ENCODE measurements at regions not wholly inside any gene's neighbourhood (a gene's known extent, or its start where the extent isn't known, plus 50 kb on each side); places are given as distances from the start of the nearest gene placed in this dataset.

- CTCF ChIA-PET = no interaction called here
- H3K9me3 ChIP-seq = no peaks in the 10 kb centered on the region
- H3K4me3 ChIP-seq = no peak overlapping the region
- whole genome bisulfite sequencing (ENCODE audit: missing lambda C conversion rate) = 49% methylated on average over 3 of the region's 3 CpGs
- POLR2A ChIA-PET = no interaction called here
- H3K27ac ChIP-seq = no peak overlapping the region
- ATAC-seq (no peak), FAIRE-seq (no peak), DNase-seq (ENCODE audit: low read depth in 1 of 2, low spot score in 1 of 2) (no peak)
- H3K4me2 ChIP-seq = no peak overlapping the region
- peaks cover 5% of the 10 kb centered on the region; the same call in 1 of the 3 replicates for H3K4me1 ChIP-seq
- TF ChIP-seq RAD21 (conservative IDR thresholded peaks at IDR 0.05 in 1 of 2, IDR thresholded peaks at IDR 0.05 in 1 of 2) = no peak
- no peak for TF ChIP-seq FOXS1 (CRISPR knock-in tag; IDR thresholded peaks at IDR 0.05)
- TF ChIP-seq SMC3 (IDR thresholded peaks at IDR 0.05) = no peak
- no peak for TF ChIP-seq EP300 (IDR thresholded peaks at IDR 0.05)
Measured at GRCh38 chr17:53141280-53141679, 681.4 kb upstream of the KIF2B start.

- Histone ChIP-seq H3K9me3 (no peaks in the 10 kb centered on the region), H3K4me1 (peaks cover 3% of the 10 kb centered on the region; the same call in 1 of the 3 replicates), H3K4me3 (no peak overlapping the region), H3K27ac (no peak overlapping the region), H3K4me2 (no peak overlapping the region)
- DNase-seq (ENCODE audit: low read depth in 1 of 2, low spot score in 1 of 2) = no peak
- ChIA-PET CTCF (no interaction called here), POLR2A (no interaction called here)
- ATAC-seq = no peak
- TF ChIP-seq RNF2 (IDR thresholded peaks at IDR 0.05; ENCODE audit: borderline replicate concordance, low read depth) (no peak), ZFP36 (IDR thresholded peaks at IDR 0.05; ENCODE audit: borderline replicate concordance, partially characterized antibody) (no peak)
- FAIRE-seq = no peak
Measured at GRCh38 chr17:53137869-53138268, 684.9 kb upstream of the KIF2B start.

- DNase-seq (ENCODE audit: low read depth in 1 of 2, low spot score in 1 of 2) (no peak), FAIRE-seq (no peak), ATAC-seq (no peak)
- H3K9me3 ChIP-seq = no peaks in the 10 kb centered on the region
- no peaks in the 10 kb centered on the region for H3K4me1 ChIP-seq
- POLR2A ChIA-PET = no interaction called here
- CTCF ChIA-PET = no interaction called here
- WGBS (ENCODE audit: missing lambda C conversion rate) = 8% methylated on average over 3 of the region's 3 CpGs
- H3K4me2 ChIP-seq = no peak overlapping the region
- H3K4me3 ChIP-seq = no peak overlapping the region
- H3K27ac ChIP-seq = no peak overlapping the region
- no peak for TF ChIP-seq ATOH8 (CRISPR knock-in tag; IDR thresholded peaks at IDR 0.05; ENCODE audit: low read depth)
- TF ChIP-seq BCL3 (IDR thresholded peaks at IDR 0.05) = no peak
- TF ChIP-seq HOXA7 (CRISPR knock-in tag; IDR thresholded peaks at IDR 0.05) = no peak
Measured at GRCh38 chr17:53135969-53136368, 686.8 kb upstream of the KIF2B start.

- no peak overlapping the region for H3K4me2 ChIP-seq
- WGBS (ENCODE audit: missing lambda C conversion rate) = 4% methylated on average over 5 of the region's 5 CpGs
- no peak for FAIRE-seq
- ChIA-PET POLR2A (no interaction called here), CTCF (no interaction called here)
- H3K27ac ChIP-seq = no peak overlapping the region
- TF ChIP-seq RCOR1 (IDR thresholded peaks at IDR 0.05; ENCODE audit: low read depth, low read length) (no peak), ESRRA (IDR thresholded peaks at IDR 0.05; ENCODE audit: borderline replicate concordance, low read length) (no peak), KDM5A (IDR thresholded peaks at IDR 0.05) (no peak), FOSL2 (IDR thresholded peaks at IDR 0.05) (no peak), FOSL2 (CRISPR knock-in tag; IDR thresholded peaks at IDR 0.05) (no peak), TP53 (CRISPR knock-in tag; IDR thresholded peaks at IDR 0.05) (no peak), HOXA7 (CRISPR knock-in tag; IDR thresholded peaks at IDR 0.05) (no peak), CBX8 (IDR thresholded peaks at IDR 0.05) (no peak), CEBPB (IDR thresholded peaks at IDR 0.05) (no peak), JUNB (IDR thresholded peaks at IDR 0.05) (no peak), MAFK (IDR thresholded peaks at IDR 0.05; ENCODE audit: partially characterized antibody) (no peak), EP300 (IDR thresholded peaks at IDR 0.05) (no peak), REST (IDR thresholded peaks at IDR 0.05) (no peak), EHF (CRISPR knock-in tag; IDR thresholded peaks at IDR 0.05) (no peak)
- no peak overlapping the region for H3K4me3 ChIP-seq
- DNase-seq (ENCODE audit: low read depth in 1 of 2, low spot score in 1 of 2) = no peak
- ATAC-seq = no peak
- H3K9me3 ChIP-seq = no peaks in the 10 kb centered on the region
- no peaks in the 10 kb centered on the region for H3K4me1 ChIP-seq
Measured at GRCh38 chr17:53134548-53134947, 688.2 kb upstream of the KIF2B start.

Measured in A549 (cell line).